HepG2 (cell line): ENCODE measurements at regions not wholly inside any gene's neighbourhood (a gene's known extent, or its start where the extent isn't known, plus 50 kb on each side); places are given as distances from the start of the nearest gene placed in this dataset.

Experiments used
- CTCF ChIP-seq: sonication (generic); formaldehyde crosslinking; IDR thresholded peaks from 2 replicates; pipeline ENCODE4 v1.5.0; 2020; ENCODE audit warnings: mild to moderate bottlenecking, missing genetic modification reagents, moderate library complexity
- IKZF1 ChIP-seq: fragments of 450-650 bp; IDR thresholded peaks from 2 replicates; pipeline ENCODE4 v1.7.1; 2016
- MEF2D ChIP-seq: sonication (generic); formaldehyde crosslinking; IDR thresholded peaks from 2 replicates; pipeline ENCODE4 v1.5.1; 2020; ENCODE audit warnings: mild to moderate bottlenecking, missing genetic modification reagents
- NFAT5 ChIP-seq: sonication (generic); formaldehyde crosslinking; IDR thresholded peaks from 2 replicates; pipeline ENCODE4 v1.4.0; 2020; ENCODE audit warnings: missing genetic modification reagents
- POLR2A ChIP-seq, 2 experiments: IDR thresholded peaks; 2 replicates each; pipeline ENCODE4 v1.6.1; 2011; ENCODE audit warnings: low read depth in 2 of 2, low read length in 2 of 2, mild to moderate bottlenecking in 1 of 2, moderate library complexity in 1 of 2; ENCODE audit not compliant: insufficient read depth in 1 of 2
- POLR2AphosphoS5 ChIP-seq: IDR thresholded peaks from 2 replicates; pipeline ENCODE4 v1.6.1; 2012; ENCODE audit warnings: low read depth, low read length
- SIX4 ChIP-seq: sonication (generic); formaldehyde crosslinking; IDR thresholded peaks from 2 replicates; pipeline ENCODE4 v1.4.0; 2020; ENCODE audit warnings: missing genetic modification reagents
- WIZ ChIP-seq: sonication (generic); formaldehyde crosslinking; IDR thresholded peaks from 2 replicates; pipeline ENCODE4 v1.5.1; 2020; ENCODE audit warnings: mild to moderate bottlenecking, missing genetic modification reagents
- ZFAT ChIP-seq: sonication (generic); formaldehyde crosslinking; conservative IDR thresholded peaks from 2 replicates; pipeline ENCODE4 v1.8.1; 2023; ENCODE audit warnings: missing genetic modification reagents, inconsistent platforms

- no peak for TF ChIP-seq SIX4 (CRISPR knock-in tag)
- no peak for TF ChIP-seq WIZ (CRISPR knock-in tag)
- no peak for TF ChIP-seq MEF2D (CRISPR knock-in tag)
- TF ChIP-seq ZFAT (CRISPR knock-in tag), result no peak
- no peak for TF ChIP-seq POLR2AphosphoS5
- TF ChIP-seq NFAT5 (CRISPR knock-in tag), result no peak
- TF ChIP-seq CTCF, result no peak
- no peak for TF ChIP-seq POLR2A (IDR thresholded peaks at IDR 0.05; ENCODE audit: insufficient read depth in 1 of 2, low read depth in 2 of 2, low read length in 2 of 2)
- no peak for TF ChIP-seq IKZF1
Measured at GRCh38 chr9:87146933-87147332, 199.6 kb upstream of the GAS1 start.
